Fibroblast of lung (primary cell): ENCODE measurements at regions not wholly inside any gene's neighbourhood (a gene's known extent, or its start where the extent isn't known, plus 50 kb on each side); places are given as distances from the start of the nearest gene placed in this dataset.
A peak's percentile ranks its signal among the peaks of the same experiment; 100 is the strongest.

Source experiments
- DNase-seq, 2 donors: peaks; one replicate each; pipeline versions ENCODE4 v3.0.0 to v3.0.0-alpha.2; 2010; ENCODE audit warnings: low read depth in 2 of 2
- H2AFZ ChIP-seq: 2 replicates; pipeline ENCODE4 v1.5.1; 2012; ENCODE audit warnings: low read length, control low read depth, inconsistent platforms
- H3K27ac ChIP-seq: 2 replicates; pipeline ENCODE4 v1.5.1; 2011; ENCODE audit warnings: low read length, control low read depth; ENCODE audit not compliant: insufficient read depth
- H3K27me3 ChIP-seq: 2 replicates; pipeline ENCODE4 v1.5.1; 2011; ENCODE audit warnings: mild to moderate bottlenecking, low read length; ENCODE audit not compliant: control insufficient read depth, insufficient read depth
- H3K36me3 ChIP-seq: 2 replicates; pipeline ENCODE4 v1.5.1; 2011; ENCODE audit warnings: low read length; ENCODE audit not compliant: control insufficient read depth, insufficient read depth
- H3K4me1 ChIP-seq: 2 replicates; pipeline ENCODE4 v1.5.1; 2011; ENCODE audit warnings: low read length; ENCODE audit not compliant: control insufficient read depth, insufficient read depth; ENCODE audit errors: extremely low read depth
- H3K4me2 ChIP-seq: 2 replicates; pipeline ENCODE4 v1.5.1; 2011; ENCODE audit warnings: low read length, control low read depth; ENCODE audit not compliant: insufficient read depth; ENCODE audit errors: extremely low read depth
- H3K4me3 ChIP-seq, 4 experiments: fragments of 200-600 bp in 1 of 4; sonication (generic) in 1 of 4; replicated peaks in 1 of 4; 2 replicates each; pipeline ENCODE4 v1.5.1; 2011 to 2016; ENCODE audit warnings: low read length in 4 of 4, low read depth in 3 of 4, mild to moderate bottlenecking in 3 of 4, control low read depth in 2 of 4, inconsistent platforms in 1 of 4, mixed read lengths in 1 of 4; ENCODE audit not compliant: insufficient read depth in 1 of 4; ENCODE audit errors: control extremely low read depth in 1 of 4
- H3K79me2 ChIP-seq: 2 replicates; pipeline ENCODE4 v1.5.1; 2012; ENCODE audit warnings: mild to moderate bottlenecking, low read length, inconsistent platforms; ENCODE audit not compliant: control insufficient read depth, insufficient read depth
- H3K9ac ChIP-seq: 2 replicates; pipeline ENCODE4 v1.5.1; 2011; ENCODE audit warnings: mild to moderate bottlenecking, low read length, control low read depth; ENCODE audit not compliant: insufficient read depth
- H3K9me3 ChIP-seq: 2 replicates; pipeline ENCODE4 v1.5.1; 2012; ENCODE audit warnings: low read depth, low read length; ENCODE audit not compliant: control insufficient read depth, insufficient read depth
- H4K20me1 ChIP-seq: 2 replicates; pipeline ENCODE4 v1.5.1; 2011; ENCODE audit warnings: low read length; ENCODE audit not compliant: control insufficient read depth, insufficient read depth; ENCODE audit errors: extremely low read depth
- EZH2 ChIP-seq: IDR thresholded peaks from 2 replicates; pipeline ENCODE4 v1.5.1; 2012; ENCODE audit warnings: low read length, control low read depth, mild to moderate bottlenecking; ENCODE audit errors: missing control alignments
- TF ChIP-seq, protein P1 (sequence below), 2 donors: IDR thresholded peaks in 1 of 2; conservative IDR thresholded peaks in 1 of 2; 1 replicate in 1 of 2; 2 replicates in 1 of 2; pipeline ENCODE4 v1.5.1; 2011 to 2012; ENCODE audit warnings: low read length in 2 of 2, control low read depth in 1 of 2, inconsistent platforms in 1 of 2, low read depth in 1 of 2, mild to moderate bottlenecking in 1 of 2

DNA sequence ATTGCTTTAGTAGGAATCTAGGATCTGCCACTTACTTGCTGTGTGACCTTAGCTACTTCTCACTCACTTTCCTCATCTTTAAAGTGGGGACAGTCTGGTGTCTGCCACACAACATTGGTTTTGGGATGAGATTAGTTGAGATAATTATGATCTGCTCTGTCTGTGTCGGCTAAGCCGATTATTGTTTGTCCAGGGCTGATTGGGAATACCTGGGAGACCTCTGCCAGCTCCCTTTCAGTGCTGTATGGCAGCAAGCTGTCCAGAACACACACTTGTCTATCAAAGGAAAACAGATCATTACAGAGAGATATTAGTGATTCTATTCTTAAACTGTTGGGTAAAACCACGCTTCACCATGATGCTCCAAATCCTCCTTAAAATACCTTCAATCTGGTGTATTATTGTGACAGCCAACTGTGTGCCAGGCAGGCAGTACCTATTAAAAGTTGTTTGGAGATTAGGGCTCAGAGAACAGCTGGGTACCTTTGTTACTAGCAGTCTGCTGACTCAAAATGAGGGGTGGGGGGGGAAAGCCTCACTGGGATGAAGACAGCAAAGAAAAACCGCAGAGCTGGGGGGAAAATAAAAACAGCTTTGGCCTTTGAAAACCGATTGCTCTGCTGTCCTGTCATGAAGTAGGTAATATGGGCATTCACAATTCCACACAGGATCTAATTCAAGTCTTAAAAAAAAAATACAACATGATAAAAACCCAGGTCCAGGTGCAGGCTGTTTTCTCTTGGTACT, 458.4 kb upstream of the C9orf72 start:
- H3K9ac ChIP-seq = no peak overlapping the region
- H3K4me2 ChIP-seq = no peak overlapping the region
- H3K4me1 ChIP-seq = no peaks in the 10 kb centered on the region
- H3K9me3 ChIP-seq = no peaks in the 10 kb centered on the region
- H3K79me2 ChIP-seq = no peaks in the 10 kb centered on the region
- no peak overlapping the region for H3K27ac ChIP-seq
- no peak for TF ChIP-seq EZH2
- TF ChIP-seq, protein P1, sequence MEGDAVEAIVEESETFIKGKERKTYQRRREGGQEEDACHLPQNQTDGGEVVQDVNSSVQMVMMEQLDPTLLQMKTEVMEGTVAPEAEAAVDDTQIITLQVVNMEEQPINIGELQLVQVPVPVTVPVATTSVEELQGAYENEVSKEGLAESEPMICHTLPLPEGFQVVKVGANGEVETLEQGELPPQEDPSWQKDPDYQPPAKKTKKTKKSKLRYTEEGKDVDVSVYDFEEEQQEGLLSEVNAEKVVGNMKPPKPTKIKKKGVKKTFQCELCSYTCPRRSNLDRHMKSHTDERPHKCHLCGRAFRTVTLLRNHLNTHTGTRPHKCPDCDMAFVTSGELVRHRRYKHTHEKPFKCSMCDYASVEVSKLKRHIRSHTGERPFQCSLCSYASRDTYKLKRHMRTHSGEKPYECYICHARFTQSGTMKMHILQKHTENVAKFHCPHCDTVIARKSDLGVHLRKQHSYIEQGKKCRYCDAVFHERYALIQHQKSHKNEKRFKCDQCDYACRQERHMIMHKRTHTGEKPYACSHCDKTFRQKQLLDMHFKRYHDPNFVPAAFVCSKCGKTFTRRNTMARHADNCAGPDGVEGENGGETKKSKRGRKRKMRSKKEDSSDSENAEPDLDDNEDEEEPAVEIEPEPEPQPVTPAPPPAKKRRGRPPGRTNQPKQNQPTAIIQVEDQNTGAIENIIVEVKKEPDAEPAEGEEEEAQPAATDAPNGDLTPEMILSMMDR (conservative IDR thresholded peaks at IDR 0.05 in 1 of 2, IDR thresholded peaks at IDR 0.05 in 1 of 2; ENCODE audit: low read depth in 1 of 2, low read length in 2 of 2) = no peak
- H3K36me3 ChIP-seq = no peaks in the 10 kb centered on the region
- DNase-seq = peak in 1 of 2 donors; percentile 0
- H3K27me3 ChIP-seq = no peaks in the 10 kb centered on the region
- no peak overlapping the region for H2AFZ ChIP-seq
- H4K20me1 ChIP-seq = no peaks in the 10 kb centered on the region
- H3K4me3 ChIP-seq = no peak overlapping the region

DNA sequence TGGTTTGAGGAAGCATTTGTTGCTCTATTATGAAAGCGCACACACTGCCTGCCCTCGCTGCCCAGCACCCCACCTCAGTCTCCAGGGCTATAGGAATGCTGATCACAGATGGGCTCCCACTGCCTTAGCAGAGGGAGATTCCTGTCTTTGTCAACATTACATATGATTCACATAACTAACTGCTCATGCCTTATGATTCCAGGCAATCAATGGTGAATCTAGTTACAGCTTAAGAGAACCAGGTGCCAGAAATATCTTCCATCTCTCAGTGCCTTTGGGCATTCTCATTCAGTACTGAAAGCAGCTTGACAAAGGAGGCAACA, 458.9 kb upstream of the C9orf72 start:
- Histone ChIP-seq H2AFZ (no peak overlapping the region), H3K27me3 (no peaks in the 10 kb centered on the region), H3K4me1 (no peaks in the 10 kb centered on the region), H3K79me2 (no peaks in the 10 kb centered on the region), H3K4me3 (no peak overlapping the region), H3K4me2 (no peak overlapping the region), H3K9ac (no peak overlapping the region), H3K27ac (no peak overlapping the region), H3K36me3 (no peaks in the 10 kb centered on the region), H4K20me1 (no peaks in the 10 kb centered on the region), H3K9me3 (no peaks in the 10 kb centered on the region)
- TF ChIP-seq, protein P1 (conservative IDR thresholded peaks at IDR 0.05 in 1 of 2, IDR thresholded peaks at IDR 0.05 in 1 of 2; ENCODE audit: low read depth in 1 of 2, low read length in 2 of 2) = no peak
- no peak for TF ChIP-seq EZH2
- DNase-seq = peak in 1 of 2 donors; percentile 18

DNA sequence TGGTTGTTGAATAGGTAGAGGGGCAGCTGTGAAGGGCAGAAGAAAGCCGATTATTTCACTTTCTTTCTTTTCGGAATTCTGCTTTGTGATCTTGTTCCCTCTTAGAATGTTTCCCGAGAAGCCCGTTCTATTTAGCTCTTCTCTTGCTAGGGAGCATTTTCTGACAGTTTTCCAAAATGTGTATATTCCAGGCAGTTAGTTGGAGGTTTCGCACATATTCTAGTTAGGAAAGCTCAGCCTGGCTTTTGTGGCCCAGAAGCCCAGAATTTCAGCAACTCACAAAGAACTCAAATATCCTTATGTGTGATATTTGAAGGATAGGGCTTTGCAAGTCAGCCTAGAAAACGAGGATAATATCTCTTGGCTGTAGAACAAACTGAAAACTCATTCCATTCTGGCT, 461.0 kb upstream of the C9orf72 start:
- Histone ChIP-seq H3K4me2 (no peak overlapping the region), H3K79me2 (no peaks in the 10 kb centered on the region), H3K4me1 (no peaks in the 10 kb centered on the region), H3K36me3 (no peaks in the 10 kb centered on the region), H3K4me3 (no peak overlapping the region), H4K20me1 (no peaks in the 10 kb centered on the region), H3K27ac (no peak overlapping the region), H2AFZ (no peak overlapping the region), H3K9me3 (no peaks in the 10 kb centered on the region), H3K27me3 (no peaks in the 10 kb centered on the region), H3K9ac (no peak overlapping the region)
- no peak for TF ChIP-seq EZH2
- no peak for DNase-seq
